ENCODE measurements at regions not wholly inside any gene's neighbourhood (a gene's known extent, or its start where the extent isn't known, plus 50 kb on each side); places are given as distances from the start of the nearest gene placed in this dataset.

DNA sequence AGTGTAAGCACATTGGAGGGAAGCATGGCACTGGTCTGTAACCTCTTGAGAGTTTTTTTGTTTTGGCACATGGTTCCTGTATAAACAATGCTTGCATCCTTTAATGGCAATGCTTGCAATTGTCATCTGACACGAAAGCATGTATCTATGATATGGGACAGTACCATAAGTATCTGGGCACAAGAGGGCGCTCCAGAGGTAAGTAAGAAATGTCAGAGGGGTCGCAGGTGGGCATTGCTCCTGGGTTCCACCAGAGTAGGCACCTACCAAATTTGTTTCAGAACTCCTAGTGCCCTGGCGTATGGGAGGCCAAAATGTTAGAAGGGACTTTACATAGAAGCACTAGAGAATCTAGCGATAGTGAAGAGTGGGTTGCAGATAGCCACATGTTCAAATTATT lies 58.7 kb upstream of the BCHE start:
- H3K4me3 ChIP-seq (ENCODE audit: low read length) = no peak overlapping the region
- TF ChIP-seq, protein P1, sequence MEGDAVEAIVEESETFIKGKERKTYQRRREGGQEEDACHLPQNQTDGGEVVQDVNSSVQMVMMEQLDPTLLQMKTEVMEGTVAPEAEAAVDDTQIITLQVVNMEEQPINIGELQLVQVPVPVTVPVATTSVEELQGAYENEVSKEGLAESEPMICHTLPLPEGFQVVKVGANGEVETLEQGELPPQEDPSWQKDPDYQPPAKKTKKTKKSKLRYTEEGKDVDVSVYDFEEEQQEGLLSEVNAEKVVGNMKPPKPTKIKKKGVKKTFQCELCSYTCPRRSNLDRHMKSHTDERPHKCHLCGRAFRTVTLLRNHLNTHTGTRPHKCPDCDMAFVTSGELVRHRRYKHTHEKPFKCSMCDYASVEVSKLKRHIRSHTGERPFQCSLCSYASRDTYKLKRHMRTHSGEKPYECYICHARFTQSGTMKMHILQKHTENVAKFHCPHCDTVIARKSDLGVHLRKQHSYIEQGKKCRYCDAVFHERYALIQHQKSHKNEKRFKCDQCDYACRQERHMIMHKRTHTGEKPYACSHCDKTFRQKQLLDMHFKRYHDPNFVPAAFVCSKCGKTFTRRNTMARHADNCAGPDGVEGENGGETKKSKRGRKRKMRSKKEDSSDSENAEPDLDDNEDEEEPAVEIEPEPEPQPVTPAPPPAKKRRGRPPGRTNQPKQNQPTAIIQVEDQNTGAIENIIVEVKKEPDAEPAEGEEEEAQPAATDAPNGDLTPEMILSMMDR (IDR thresholded peaks at IDR 0.05; ENCODE audit: insufficient read depth, low read depth, low read length, missing control alignments) = peak; percentile 33
- DNase-seq (ENCODE audit: low read depth) = peak; percentile 34

DNA sequence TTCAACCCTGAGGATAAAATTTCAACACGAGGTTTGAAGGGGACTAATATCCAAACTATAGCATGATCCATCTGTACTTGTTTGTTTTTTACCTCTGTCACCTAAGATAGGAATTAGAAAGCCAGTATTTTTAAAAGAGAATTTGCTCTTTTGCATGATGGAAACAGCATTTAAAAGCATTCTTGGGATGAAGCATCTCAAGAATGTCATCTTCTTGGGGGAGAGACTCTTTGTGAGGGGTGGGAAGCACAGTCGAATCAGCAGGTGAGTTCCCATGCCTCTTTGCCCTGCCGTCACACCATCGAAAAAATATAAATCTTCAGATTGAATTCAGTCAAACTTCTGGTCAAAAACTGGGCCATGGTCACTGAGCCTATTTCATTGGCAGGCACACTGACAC lies 55.3 kb upstream of the BCHE start:
- TF ChIP-seq, protein P1 (IDR thresholded peaks at IDR 0.05; ENCODE audit: insufficient read depth, low read depth, low read length, missing control alignments) = no peak
- H3K4me3 ChIP-seq (ENCODE audit: low read length) = no peak overlapping the region
- no peak for DNase-seq (ENCODE audit: low read depth)

Data from epithelial cell of esophagus (primary cell).